ENCODE measurements at regions not wholly inside any gene's neighbourhood (a gene's known extent, or its start where the extent isn't known, plus 50 kb on each side); places are given as distances from the start of the nearest gene placed in this dataset.
"Not testable (repeated sequence)": the region's sequence is repeated elsewhere in the genome, so short reads cannot be mapped to it uniquely, and the experiment has no call there.

DNA sequence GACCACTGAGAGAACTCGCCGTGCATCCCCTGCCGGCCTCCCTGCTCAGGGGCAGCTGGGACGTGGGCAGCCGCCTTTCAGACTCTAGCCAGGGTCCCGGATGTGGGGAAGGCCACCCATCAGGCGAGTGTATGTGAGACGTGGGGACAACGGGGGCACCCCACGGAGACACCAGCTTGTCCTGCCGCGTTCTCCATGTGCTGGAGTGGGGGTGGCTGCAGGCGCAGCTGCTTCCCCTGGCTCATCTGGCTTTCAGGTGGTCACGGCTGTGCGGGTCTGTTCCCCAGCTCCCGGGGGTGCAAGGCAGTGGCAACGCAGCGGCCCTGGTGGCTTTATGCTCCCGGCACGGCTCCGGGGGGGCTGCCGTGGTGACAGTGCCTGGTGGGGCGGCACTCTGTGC is 4427.5 kb upstream of the TPTE start:
- TF ChIP-seq EP300 (IDR thresholded peaks at IDR 0.05; ENCODE audit: borderline replicate concordance in 1 of 2, low read depth in 1 of 2, low read length in 1 of 2); CTCF (IDR thresholded peaks at IDR 0.05); POLR2AphosphoS5 (IDR thresholded peaks at IDR 0.05; ENCODE audit: low read depth, low read length); EZH2phosphoT487 (IDR thresholded peaks at IDR 0.05; ENCODE audit: borderline replicate concordance, low read depth); TAF1 (IDR thresholded peaks at IDR 0.05; ENCODE audit: borderline replicate concordance, low read depth, low read length); REST (IDR thresholded peaks at IDR 0.05; ENCODE audit: low read depth, low read length); USF2 (IDR thresholded peaks at IDR 0.05; ENCODE audit: borderline replicate concordance, low read depth, low read length); RAD21 (IDR thresholded peaks at IDR 0.05; ENCODE audit: low read length); RCOR1 (IDR thresholded peaks at IDR 0.05; ENCODE audit: low read length); YY1 (IDR thresholded peaks at IDR 0.05; ENCODE audit: low read depth); RXRA (IDR thresholded peaks at IDR 0.05; ENCODE audit: borderline replicate concordance, low read depth): not testable (repeated sequence)
- TF ChIP-seq, protein P1, sequence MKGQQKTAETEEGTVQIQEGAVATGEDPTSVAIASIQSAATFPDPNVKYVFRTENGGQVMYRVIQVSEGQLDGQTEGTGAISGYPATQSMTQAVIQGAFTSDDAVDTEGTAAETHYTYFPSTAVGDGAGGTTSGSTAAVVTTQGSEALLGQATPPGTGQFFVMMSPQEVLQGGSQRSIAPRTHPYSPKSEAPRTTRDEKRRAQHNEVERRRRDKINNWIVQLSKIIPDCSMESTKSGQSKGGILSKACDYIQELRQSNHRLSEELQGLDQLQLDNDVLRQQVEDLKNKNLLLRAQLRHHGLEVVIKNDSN (IDR thresholded peaks at IDR 0.05; ENCODE audit: borderline replicate concordance, low read depth) = not testable (repeated sequence)
